ENCODE measurements at regions not wholly inside any gene's neighbourhood (a gene's known extent, or its start where the extent isn't known, plus 50 kb on each side); places are given as distances from the start of the nearest gene placed in this dataset.

DNA sequence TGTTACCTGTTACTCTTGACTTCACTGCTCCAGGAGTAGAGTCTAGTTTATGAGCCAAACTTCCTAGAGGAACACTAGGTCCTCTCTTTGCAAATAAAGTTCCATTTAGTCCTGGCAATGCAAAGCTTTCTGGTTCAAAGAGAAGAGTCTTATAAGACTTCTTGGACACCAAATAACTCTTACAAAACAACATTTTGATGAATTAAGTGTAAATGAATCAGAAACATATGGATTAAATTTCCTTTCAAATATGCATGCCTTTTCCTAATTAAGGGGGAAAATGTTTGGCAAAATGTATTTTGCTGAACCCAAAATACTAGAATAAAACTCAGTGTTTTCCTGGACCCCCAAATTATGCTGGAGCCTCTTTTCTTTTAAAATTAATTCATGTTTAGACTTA lies 388.0 kb downstream of the FGF10 start:
- H3K27ac ChIP-seq (ENCODE audit: low read length): no peak overlapping the region
- no peaks in the 10 kb centered on the region for H3K9me3 ChIP-seq (ENCODE audit: control insufficient read depth, insufficient read depth, low read depth, low read length)
- ChIA-PET POLR2A (no interaction called here), CTCF (no interaction called here)
- no peaks in the 10 kb centered on the region for H3K36me3 ChIP-seq (ENCODE audit: control insufficient read depth, insufficient read depth, low read length)
- TF ChIP-seq, protein P1, sequence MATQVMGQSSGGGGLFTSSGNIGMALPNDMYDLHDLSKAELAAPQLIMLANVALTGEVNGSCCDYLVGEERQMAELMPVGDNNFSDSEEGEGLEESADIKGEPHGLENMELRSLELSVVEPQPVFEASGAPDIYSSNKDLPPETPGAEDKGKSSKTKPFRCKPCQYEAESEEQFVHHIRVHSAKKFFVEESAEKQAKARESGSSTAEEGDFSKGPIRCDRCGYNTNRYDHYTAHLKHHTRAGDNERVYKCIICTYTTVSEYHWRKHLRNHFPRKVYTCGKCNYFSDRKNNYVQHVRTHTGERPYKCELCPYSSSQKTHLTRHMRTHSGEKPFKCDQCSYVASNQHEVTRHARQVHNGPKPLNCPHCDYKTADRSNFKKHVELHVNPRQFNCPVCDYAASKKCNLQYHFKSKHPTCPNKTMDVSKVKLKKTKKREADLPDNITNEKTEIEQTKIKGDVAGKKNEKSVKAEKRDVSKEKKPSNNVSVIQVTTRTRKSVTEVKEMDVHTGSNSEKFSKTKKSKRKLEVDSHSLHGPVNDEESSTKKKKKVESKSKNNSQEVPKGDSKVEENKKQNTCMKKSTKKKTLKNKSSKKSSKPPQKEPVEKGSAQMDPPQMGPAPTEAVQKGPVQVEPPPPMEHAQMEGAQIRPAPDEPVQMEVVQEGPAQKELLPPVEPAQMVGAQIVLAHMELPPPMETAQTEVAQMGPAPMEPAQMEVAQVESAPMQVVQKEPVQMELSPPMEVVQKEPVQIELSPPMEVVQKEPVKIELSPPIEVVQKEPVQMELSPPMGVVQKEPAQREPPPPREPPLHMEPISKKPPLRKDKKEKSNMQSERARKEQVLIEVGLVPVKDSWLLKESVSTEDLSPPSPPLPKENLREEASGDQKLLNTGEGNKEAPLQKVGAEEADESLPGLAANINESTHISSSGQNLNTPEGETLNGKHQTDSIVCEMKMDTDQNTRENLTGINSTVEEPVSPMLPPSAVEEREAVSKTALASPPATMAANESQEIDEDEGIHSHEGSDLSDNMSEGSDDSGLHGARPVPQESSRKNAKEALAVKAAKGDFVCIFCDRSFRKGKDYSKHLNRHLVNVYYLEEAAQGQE (IDR thresholded peaks at IDR 0.05; ENCODE audit: insufficient read depth in 1 of 2, low read depth in 2 of 2, low read length in 1 of 2): no peak
- TF ChIP-seq TCF7L2 (IDR thresholded peaks at IDR 0.05; ENCODE audit: low read depth, low read length) (no peak), SIN3A (IDR thresholded peaks at IDR 0.05; ENCODE audit: borderline replicate concordance, insufficient read depth, low read depth, low read length) (no peak), POLR2AphosphoS5 (IDR thresholded peaks at IDR 0.05; ENCODE audit: low read depth, low read length) (no peak), CTCF (IDR thresholded peaks at IDR 0.05) (no peak)
- no peak overlapping the region for H3K4me3 ChIP-seq (ENCODE audit: low read depth in 2 of 2, low read length in 2 of 2)
- no TSS peak for BruUV-seq (replicated peaks)
- H3K27me3 ChIP-seq (ENCODE audit: control insufficient read depth, insufficient read depth, low read length): no peaks in the 10 kb centered on the region
- in situ Hi-C loops (cut with HindIII; ENCODE audit: low pct_unique_long_range_greater_than_20kb, low sequenced_read_pairs): no loop called here
- DNase-seq (ENCODE audit: low read depth, low spot score) (no peak), ATAC-seq (no peak)
- H3K4me1 ChIP-seq (ENCODE audit: control insufficient read depth, insufficient read depth, low read length): no peaks in the 10 kb centered on the region
- intact Hi-C loops (cut with micrococcal nuclease; ENCODE audit: unreplicated experiment): no loop called here

GRCh38 chr5:43997647-43998272 lies 391.5 kb downstream of the FGF10 start:
- 0 out of 2 replicates have a peak, but pooled peaks cover 2% of the 10 kb centered on the region for H3K9me3 ChIP-seq (ENCODE audit: control insufficient read depth, insufficient read depth, low read depth, low read length)
- CTCF ChIA-PET: no interaction called here
- intact Hi-C loops (cut with micrococcal nuclease; ENCODE audit: unreplicated experiment) (no loop called here), in situ Hi-C loops (cut with HindIII; ENCODE audit: low pct_unique_long_range_greater_than_20kb, low sequenced_read_pairs) (no loop called here)
- no peaks in the 10 kb centered on the region for H3K27me3 ChIP-seq (ENCODE audit: control insufficient read depth, insufficient read depth, low read length)
- ATAC-seq (peak; percentile 77), DNase-seq (ENCODE audit: low read depth, low spot score) (peak; percentile 78)
- no peak overlapping the region for H3K27ac ChIP-seq (ENCODE audit: low read length)
- no peak for TF ChIP-seq POLR2AphosphoS5 (IDR thresholded peaks at IDR 0.05; ENCODE audit: low read depth, low read length)
- peak; percentile 51; the same call in 1 of the 2 replicates for TF ChIP-seq TCF7L2 (IDR thresholded peaks at IDR 0.05; ENCODE audit: low read depth, low read length)
- TF ChIP-seq, protein P1 (IDR thresholded peaks at IDR 0.05; ENCODE audit: insufficient read depth in 1 of 2, low read depth in 2 of 2, low read length in 1 of 2): no peak
- TF ChIP-seq CTCF (IDR thresholded peaks at IDR 0.05): no peak
- TF ChIP-seq SIN3A (IDR thresholded peaks at IDR 0.05; ENCODE audit: borderline replicate concordance, insufficient read depth, low read depth, low read length): no peak
- POLR2A ChIA-PET: interaction anchor here (0.6 kb wide), 1 partner anchor 921 kb away, joined by 3 read pairs; no protein-coding TSS in a partner anchor
- no peaks in the 10 kb centered on the region for H3K4me1 ChIP-seq (ENCODE audit: control insufficient read depth, insufficient read depth, low read length)
- BruUV-seq (replicated peaks): no TSS peak
- no peak overlapping the region for H3K4me3 ChIP-seq (ENCODE audit: low read depth in 2 of 2, low read length in 2 of 2)
- H3K36me3 ChIP-seq (ENCODE audit: control insufficient read depth, insufficient read depth, low read length): no peaks in the 10 kb centered on the region
